ENCODE measurements at regions not wholly inside any gene's neighbourhood (a gene's known extent, or its start where the extent isn't known, plus 50 kb on each side); places are given as distances from the start of the nearest gene placed in this dataset.
"Not testable (repeated sequence)": the region's sequence is repeated elsewhere in the genome, so short reads cannot be mapped to it uniquely, and the experiment has no call there.

DNA sequence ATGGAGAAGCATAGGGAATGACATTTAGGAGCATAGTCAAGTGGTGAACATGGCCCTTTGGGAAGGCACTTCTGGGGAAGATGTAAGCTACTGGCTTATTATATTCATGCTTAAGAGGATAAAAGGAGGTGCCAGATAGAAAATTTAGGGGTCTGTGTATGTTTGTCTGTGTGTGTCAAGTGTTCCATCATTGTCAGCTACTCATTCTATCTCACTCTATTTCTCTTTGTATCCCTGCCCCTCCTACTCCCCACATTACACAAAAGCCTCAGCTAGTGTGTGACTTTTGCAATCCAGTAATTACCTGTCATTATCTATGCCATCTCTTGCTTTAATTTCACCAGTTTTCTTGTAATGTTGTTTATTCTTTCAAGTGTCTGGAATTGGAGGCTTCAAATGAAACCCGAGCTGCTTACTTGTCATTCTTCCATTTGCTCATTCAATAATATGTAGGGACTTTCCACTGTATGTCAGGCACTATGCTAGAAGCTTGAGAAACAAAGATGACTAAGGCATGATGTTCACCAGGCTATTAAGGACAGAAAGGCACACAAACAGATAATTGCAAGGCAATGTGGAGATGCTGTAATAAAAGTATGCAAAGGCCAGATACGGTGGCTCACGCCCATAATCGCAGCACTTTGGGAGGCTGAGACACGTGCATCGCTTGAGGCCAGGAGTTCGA, 229.8 kb upstream of the TEX13C start:
- DNase-seq = no peak

DNA sequence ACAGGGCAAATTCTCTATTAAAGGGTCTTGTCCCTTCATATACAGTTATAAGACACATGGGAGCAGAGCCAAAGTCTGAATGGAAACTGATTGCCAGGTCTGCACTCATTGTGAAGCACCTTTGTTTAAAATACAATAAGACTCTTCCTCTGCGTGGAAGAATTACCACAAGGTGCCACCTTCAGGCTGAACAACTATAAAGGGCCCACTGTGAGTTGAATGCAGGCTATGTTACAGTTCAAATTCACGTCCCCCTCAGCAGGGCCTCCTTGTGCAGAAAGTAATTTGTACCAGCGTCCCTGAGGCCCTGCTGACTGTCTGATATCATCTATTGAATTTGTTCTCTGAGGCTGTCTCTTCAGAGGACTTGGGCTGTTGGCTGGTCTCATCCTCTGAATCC, 225.8 kb upstream of the TEX13C start:
- DNase-seq = no peak

DNA sequence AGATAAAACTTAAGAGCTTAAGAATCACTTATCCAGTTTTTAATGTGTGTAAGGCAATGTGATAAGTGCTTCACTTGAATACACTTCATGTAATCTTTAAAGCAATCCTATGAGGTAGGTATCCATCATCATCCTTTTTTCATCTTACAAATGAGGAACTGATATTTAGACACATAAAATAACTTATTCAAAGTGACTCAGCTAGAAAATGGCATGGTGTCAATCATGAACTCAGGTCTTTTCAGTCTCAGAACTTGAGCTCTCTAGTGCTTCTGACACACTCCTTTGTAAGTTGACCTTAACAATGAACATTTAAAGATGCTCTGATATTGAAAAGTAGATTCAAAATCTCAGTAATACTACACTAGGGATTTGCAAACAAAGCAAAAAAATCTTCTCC, 224.8 kb upstream of the TEX13C start:
- no peak for DNase-seq

DNA sequence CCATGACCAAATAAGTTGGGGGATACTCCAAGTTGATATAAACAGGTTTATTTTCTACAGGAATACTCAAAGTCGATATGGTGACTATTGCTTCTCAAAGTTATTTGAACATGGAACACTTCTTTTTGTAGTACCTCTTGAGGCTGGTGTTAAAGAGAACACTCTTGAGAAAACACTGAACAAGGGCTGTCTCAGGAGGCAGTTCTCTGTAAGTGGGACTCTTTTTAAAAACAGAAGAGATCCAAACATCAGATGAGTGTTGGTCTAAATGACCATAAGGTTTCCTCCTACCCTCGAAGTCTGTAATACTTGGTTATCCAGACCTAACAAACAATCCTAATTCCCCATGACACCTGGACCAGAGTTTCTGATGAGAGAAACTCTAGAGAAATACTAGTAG, 223.2 kb upstream of the TEX13C start:
- DNase-seq = no peak

DNA sequence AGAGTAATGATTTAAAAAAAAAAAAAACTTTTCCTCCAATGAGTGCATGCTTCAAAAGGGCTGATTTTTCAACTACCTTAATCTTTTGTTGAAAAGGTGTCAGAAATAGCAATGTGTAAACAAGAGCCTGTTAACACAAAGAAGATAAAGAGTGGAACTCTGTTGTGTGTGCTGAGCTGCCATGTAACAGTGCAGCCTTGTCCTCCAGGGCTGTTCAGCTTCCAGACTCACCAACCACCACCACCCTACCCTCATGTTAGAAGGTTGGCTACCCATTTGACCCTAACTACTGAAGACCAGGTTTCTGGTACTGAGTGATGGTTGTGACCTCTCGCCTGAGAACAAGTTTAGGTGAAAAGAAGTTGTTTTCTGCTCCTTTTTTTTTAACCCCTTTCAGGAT, 222.8 kb upstream of the TEX13C start:
- no peak for DNase-seq

DNA sequence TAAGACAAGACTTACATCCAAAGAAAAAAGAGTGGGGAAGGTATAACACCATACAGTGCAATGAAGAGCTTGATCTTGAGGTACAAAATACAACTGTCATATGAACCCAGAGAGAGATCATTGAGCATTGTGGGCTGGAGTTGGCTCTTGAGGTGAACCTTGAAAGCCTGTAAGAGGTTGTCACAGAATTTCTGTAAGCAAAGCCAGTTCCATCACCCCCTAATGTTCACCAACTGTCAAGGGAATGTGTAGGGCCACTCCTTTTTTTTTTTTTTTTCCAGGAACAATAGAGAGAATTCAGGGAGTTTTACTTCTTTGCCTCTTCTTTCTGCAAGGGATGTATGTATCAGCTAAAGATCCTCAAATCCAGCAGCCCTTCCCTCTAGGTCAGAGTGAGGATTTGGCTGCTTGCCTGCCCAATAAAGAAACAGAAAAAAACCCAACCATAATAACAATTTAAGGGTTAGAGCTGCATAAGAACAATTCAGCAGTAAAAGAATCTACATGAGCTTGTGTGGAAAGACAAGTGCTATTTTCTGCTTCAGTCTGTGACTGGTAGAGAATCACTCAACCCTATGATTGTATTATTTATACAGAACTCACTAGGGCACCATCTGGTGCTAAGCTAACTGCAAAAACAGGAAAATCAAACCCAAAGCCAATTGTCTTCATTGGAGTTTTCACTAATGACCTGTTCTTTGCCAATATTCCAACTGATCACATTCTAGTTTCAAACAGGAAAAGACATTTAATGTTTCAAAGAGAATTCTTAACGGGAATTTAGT, 217.5 kb upstream of the TEX13C start:
- DNase-seq = no peak

DNA sequence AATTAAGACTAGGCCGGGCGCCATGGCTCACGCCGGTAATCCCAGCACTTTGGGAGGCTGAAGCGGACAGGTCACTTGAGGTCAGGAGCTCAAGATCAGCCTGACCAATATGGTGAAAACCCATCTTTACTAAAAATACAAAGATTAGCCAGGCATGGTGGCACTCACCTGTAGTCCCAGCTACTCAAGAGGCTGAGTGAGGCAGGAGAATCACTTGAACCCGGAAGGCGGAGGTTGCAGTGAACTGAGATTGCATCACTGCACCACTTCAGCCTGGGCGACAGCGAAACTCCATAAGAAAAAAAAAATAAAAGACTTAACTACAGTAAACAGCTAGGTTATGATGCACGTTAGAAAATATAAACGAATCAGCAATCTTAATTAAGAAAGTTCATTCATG, 216.0 kb upstream of the TEX13C start:
- DNase-seq = no peak

DNA sequence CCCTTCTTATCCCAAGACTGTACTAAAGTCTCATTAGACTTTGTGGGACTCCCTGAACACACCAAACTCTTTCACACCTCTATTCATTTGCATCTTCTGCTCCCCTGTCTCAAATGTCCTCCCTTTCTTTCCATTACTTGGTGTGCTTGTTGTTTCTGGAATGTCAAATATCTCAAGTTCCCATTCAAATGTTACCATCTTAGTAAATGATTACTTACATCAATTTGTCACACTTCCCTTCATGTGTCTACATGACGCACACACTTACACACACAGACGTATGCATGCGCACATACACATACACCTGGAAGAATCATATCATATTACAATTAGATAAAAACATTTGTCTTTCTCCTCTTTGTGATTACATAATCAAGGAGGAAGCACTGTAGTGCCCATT, 210.8 kb upstream of the TEX13C start:
- DNase-seq = no peak

DNA sequence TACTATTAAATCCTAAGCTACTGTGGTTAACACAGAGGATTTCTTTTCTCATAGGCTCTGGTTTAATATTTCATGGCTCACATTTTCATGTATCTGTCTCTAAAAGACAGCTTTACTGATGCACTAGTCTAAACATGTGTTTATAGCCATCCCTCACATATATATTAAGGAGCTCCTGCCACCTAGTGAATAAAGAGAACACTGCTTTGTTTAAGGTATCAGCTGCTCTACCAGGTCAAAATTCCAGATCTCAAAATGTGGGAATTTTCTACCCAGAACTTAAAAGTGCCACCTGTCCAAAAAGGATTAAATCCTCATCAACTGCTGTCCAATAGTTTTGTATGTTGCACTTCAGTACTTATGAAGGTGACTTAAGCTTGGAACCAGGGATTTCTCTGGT, 188.5 kb upstream of the TEX13C start:
- no peak for DNase-seq

DNA sequence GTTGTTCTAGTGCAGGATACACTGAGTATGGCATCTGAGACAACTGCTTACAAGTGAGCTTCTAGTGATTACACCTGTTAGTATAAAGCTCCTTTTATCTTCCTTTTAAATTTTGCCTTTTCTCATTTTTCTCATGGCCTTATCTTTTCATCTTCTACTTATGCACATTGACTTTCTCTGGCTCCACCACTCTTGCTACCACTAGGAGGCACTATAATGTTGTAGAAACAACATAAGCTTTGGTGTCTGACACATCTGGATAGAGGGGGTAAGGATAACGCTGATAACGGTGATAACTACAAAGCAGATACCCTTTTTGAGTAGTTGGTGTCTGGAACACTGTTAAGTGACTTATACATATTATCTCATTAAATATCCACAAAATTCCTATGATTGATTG, 187.4 kb upstream of the TEX13C start:
- DNase-seq = no peak

DNA sequence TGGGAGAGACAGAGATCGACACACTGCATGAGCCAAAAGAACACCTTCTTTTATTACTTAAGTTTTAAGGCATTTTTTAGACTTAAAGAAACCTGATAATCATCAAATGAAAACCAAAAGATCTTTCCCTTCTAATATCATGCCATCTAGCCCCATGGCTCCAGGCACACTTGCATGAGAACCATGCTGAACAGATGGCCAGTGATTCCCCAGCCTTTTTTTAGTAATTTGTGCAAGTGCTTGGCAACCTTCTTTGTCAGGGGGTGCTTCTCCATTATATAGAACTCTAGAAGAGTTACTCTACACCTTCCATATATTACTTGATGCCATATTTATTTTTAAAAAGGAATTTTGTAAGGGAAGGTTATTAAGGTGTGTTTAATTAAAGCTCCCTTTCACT, 182.2 kb upstream of the TEX13C start:
- DNase-seq = no peak

DNA sequence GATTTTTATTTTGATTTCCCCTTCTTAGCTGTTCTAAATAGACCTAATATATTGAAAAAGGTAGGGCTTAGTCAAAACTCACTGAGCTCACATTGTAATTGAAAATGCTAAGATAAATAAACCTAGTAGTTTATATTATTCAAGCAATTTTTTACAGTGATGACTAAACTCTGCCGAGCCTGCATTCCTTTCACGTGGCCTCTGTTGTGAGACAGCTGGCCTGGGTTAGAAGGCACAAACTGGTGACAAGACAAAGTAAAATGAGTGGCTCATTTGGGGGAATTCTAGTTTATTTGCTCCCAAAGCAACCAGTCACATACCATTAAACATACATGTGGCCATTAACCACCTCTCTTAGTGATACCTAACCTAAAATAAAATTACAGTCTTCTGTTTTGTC, 169.4 kb upstream of the TEX13C start:
- DNase-seq = no peak

DNA sequence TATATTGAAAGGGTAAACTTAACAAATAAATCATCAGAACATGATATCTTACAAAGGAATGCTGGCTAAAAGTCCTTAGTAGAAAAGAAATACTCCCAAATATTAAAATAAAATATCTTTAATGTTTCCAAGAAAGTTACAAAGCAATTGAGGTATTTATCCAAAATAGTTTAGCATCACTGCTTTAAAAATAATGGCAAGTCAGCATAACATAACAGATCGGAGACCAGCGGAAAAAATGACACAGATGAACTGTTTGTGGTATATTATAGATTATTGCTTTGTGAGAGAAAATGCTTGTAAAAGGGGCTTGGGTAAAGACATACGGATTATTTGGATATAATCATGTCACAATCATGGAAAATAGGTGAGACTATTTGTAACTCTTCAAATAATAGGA, 168.5 kb upstream of the TEX13C start:
- DNase-seq = no peak

DNA sequence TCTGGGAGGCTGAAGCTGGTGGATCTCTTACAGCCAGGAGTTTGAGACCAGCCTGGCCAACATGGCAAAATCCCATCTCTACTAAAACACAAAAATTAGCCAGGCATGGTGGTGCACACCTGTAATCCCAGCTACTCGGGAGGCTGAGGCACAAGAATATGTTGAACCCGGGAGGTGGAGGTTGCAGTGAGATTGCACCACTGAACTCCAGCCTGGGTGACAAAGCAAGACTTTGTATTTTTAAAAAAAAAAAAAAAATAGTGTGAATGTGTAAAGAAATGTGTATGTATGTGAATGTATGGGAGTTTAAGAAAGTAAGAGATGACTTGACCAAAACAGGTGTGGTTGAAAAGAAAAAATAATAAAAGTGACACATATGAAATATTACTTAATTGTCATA, 167.7 kb upstream of the TEX13C start:
- no peak for DNase-seq

DNA sequence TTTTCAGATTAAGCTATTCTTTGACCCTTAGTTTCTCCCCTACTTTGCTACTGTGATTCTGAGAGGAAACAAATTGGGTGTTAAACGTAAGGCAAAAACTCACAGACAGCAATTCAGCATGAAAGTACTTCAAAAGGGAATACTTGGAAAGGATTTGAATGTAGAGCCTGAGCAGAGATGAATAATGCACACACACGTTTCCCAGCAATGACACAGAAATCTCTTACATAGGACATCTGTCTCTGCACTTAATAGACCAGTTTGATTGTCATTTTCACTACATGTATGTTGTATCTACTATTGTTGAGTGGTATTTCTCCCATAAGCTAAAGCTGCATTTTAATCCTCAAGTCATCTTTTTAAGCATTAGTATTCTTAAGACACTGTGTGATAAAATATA, 166.1 kb upstream of the TEX13C start:
- no peak for DNase-seq

DNA sequence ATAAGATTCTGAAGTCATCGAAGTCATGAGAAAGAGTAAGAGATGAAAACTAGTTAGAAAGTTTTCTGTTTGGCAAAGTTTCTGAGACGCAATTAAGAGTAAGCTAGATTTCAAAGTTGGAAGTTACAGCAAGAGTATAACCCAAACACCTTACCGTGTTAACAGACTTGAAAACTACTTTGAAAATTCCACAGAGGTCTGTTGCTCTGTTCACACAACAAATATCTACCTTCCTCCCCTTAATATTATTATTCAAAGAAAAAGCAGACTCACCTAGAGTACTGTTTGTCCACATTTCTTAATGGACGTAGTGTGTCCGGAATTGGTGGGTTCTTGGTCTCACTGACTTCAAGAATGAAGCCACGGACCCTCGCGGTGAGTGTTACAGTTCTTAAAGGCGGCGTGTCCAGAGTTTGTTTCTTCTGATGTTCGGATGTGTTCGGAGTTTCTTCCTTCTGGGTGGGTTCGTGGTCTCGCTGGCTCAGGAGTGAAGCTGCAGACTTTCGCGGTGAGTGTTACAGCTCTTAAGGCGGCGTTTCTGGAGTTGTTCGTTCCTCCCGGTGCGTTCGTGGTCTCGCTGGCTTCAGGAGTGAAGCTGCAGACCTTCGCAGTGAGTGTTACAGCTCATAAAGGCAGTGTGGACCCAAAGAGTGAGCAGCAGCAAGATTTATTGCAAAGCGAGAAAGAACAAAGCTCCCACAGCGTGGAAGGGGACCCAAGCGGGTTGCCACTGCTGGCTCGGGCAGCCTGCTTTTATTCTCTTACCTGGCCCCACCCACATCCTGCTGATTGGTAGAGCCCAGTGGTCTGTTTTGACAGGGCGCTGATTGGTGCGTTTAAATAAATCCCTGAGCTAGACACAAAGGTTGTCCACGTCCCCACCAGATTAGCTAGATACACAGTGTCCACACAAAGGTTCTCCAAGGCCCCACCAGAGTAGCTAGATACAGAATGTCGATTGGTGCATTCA, 165.1 kb upstream of the TEX13C start:
- not testable (repeated sequence) for DNase-seq

DNA sequence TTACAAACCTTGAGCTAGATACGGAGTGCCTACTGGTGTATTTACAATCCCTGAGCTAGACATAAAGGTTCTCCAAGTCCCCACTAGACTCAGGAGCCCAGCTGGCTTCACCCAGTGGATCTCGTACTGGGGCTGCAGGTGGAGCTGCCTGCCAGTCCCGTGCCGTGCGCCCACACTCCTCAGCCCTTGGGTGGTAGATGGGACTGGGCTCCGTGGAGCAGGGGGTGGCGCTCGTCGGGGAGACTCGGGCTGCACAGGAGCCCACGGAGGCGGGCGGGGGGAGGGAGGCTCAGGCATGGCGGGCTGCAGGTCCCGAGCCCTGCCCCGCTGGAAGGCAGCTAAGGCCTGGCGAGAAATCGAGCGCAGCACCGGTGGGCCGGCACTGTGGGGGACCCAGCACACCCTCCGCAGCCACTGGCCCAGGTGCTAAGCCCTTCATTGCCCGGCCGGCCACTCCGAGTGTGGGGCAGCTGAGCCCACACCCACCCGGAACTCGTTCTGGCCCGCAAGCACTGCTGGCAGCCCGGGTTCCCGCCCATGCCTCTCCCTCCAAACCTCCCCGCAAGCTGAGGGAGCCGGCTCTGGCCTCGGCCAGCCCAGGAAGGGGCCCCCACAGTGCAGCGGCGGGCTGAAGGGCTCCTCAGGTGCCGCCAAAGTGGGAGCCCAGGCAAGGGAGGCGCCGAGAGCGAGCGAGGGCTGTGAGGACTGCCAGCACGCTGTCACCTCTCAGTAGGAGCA, 164.2 kb upstream of the TEX13C start:
- DNase-seq = not testable (repeated sequence)

DNA sequence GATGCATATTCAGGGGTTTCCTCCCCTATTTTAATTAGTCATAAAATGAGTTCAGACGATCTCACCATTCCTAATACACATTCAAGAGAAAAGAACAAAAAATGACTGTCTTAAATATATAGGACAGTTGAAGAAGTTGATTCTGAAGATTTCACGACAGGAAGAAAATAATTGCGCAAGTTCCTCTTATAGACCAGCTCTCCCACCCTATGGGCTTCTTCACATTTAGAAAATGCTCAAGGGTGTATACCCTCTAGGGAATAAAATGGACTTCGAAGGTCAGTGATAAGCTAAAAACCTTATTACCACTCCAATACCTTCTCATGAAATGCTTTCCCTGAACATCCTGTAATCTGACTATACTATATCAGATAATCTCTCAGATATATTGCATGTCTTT, 149.2 kb upstream of the TEX13C start:
- DNase-seq = no peak

DNA sequence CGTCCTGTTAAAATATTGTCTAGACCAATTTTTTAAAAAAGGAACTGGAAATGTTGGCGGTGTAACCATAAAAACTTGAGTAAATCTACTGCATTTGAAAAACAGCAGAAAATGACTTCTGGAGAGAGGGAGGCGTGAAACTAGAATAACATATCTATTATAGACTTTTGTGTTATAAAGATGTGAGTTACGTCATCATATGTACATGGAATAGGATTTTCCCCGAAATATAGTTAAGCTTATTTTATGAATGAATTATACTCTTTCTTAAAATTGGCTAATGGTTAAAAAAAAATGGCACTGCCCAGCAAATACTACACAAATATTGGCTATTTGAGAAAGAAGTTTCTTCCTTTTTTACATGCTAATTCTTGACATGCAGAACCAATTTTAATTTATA, 147.1 kb upstream of the TEX13C start:
- DNase-seq = no peak

DNA sequence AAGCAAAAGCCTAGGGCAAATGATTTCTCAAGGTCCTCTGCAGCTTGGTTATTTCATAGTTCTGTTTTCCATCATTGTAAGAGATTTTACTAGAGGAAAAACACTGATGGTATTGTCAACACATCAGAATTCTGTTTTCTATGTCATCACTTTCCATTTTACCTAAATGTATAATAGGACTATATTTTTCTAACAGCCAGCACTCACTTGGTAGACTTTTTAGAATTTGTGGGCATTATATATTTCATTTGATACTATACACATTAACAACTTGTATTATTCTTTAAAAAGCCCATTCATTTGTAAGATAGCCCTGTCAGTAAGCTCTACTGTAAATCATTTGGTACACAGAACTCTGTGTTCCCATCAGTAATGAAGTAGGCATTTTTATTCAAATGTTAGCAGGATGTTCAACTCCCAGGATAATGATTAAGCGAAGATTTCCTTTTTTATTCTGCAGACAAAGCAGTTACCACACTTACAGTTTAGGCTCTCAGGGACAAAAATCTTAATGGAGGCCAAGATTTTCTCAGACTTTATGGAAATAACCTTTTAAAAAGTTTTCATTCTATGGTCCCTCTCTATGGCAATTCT, 143.6 kb upstream of the TEX13C start:
- DNase-seq = no peak

DNA sequence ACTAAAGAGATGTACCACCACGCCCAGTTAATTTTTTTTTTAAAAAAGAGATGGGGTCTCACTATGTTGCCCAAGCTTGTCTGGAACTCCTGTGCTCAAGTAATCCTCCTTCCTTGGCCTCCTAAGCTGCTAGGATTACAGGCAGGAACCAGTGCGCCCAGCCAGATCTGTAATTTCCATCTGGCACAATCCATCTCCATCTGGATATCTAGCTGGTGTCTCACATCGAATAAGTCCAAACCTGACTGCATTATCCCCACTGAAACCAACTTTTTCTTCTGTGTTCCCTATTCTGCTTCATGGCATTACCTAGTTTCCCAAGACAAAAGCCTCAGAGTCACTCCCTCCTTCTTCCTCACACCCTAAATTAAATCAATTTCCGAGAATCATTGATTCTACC, 125.8 kb upstream of the TEX13C start:
- DNase-seq = no peak

Data from amygdala (tissue), 56 donors.